Activated CD4-positive, alpha-beta T cell treated with anti-CD3 and anti-CD28 coated beads for 48 hours (primary cell): ENCODE measurements at regions not wholly inside any gene's neighbourhood (a gene's known extent, or its start where the extent isn't known, plus 50 kb on each side); places are given as distances from the start of the nearest gene placed in this dataset.
"Not testable (repeated sequence)": the region's sequence is repeated elsewhere in the genome, so short reads cannot be mapped to it uniquely, and the experiment has no call there.

Experiments used
- DNase-seq: peaks from one replicate; pipeline ENCODE4 v3.0.0-alpha.2; 2020

GRCh38 chr16:64089697-64090096 is 1032.2 kb downstream of the CDH11 start:
- no peak for DNase-seq

- DNase-seq, result no peak
Measured at GRCh38 chr16:64088838-64089237, 1033.0 kb downstream of the CDH11 start.

- no peak for DNase-seq
Measured at GRCh38 chr16:64085296-64085695, 1036.6 kb downstream of the CDH11 start.

- no peak for DNase-seq
Measured at GRCh38 chr16:64084706-64085105, 1037.2 kb downstream of the CDH11 start.

GRCh38 chr16:64083428-64084129 is 1038.3 kb downstream of the CDH11 start:
- no peak for DNase-seq

- DNase-seq, result no peak
Measured at GRCh38 chr16:64077242-64077641, 1044.6 kb downstream of the CDH11 start.

- no peak for DNase-seq
Measured at GRCh38 chr16:64074706-64075105, 1047.2 kb downstream of the CDH11 start.

GRCh38 chr16:64072131-64072730 is 1049.6 kb downstream of the CDH11 start:
- not testable (repeated sequence) for DNase-seq

- no peak for DNase-seq
Measured at GRCh38 chr16:64065523-64065922, 1056.3 kb downstream of the CDH11 start.

GRCh38 chr16:64061621-64062020 is 1060.2 kb downstream of the CDH11 start:
- DNase-seq, result no peak

- no peak for DNase-seq
Measured at GRCh38 chr16:64060631-64061030, 1061.2 kb downstream of the CDH11 start.

- no peak for DNase-seq
Measured at GRCh38 chr16:64058685-64059084, 1063.2 kb downstream of the CDH11 start.

- no peak for DNase-seq
Measured at GRCh38 chr16:64051824-64052223, 1070.0 kb downstream of the CDH11 start.

GRCh38 chr16:64047878-64048277 is 1074.0 kb downstream of the CDH11 start:
- DNase-seq, result no peak

GRCh38 chr16:64047207-64047606 is 1074.7 kb downstream of the CDH11 start:
- no peak for DNase-seq

GRCh38 chr16:64035337-64035736 is 1086.5 kb downstream of the CDH11 start:
- DNase-seq, result no peak

GRCh38 chr16:64019339-64019738 is 1102.5 kb downstream of the CDH11 start:
- DNase-seq, result no peak

- DNase-seq, result no peak
Measured at GRCh38 chr16:64017796-64018195, 1104.1 kb downstream of the CDH11 start.

GRCh38 chr16:64013856-64014255 is 1108.0 kb downstream of the CDH11 start:
- DNase-seq, result no peak

GRCh38 chr16:64012166-64012565 is 1109.7 kb downstream of the CDH11 start:
- DNase-seq, result no peak

GRCh38 chr16:64011650-64012049 is 1110.2 kb downstream of the CDH11 start:
- DNase-seq, result no peak

GRCh38 chr16:64008131-64008530 is 1113.7 kb downstream of the CDH11 start:
- no peak for DNase-seq

- no peak for DNase-seq
Measured at GRCh38 chr16:64004116-64004515, 1117.7 kb downstream of the CDH11 start.

- DNase-seq, result no peak
Measured at GRCh38 chr16:63995025-63995424, 1126.8 kb downstream of the CDH11 start.

- DNase-seq, result no peak
Measured at GRCh38 chr16:63983401-63983800, 1138.5 kb downstream of the CDH11 start.
